ENCODE measurements at regions not wholly inside any gene's neighbourhood (a gene's known extent, or its start where the extent isn't known, plus 50 kb on each side); places are given as distances from the start of the nearest gene placed in this dataset.

DNA sequence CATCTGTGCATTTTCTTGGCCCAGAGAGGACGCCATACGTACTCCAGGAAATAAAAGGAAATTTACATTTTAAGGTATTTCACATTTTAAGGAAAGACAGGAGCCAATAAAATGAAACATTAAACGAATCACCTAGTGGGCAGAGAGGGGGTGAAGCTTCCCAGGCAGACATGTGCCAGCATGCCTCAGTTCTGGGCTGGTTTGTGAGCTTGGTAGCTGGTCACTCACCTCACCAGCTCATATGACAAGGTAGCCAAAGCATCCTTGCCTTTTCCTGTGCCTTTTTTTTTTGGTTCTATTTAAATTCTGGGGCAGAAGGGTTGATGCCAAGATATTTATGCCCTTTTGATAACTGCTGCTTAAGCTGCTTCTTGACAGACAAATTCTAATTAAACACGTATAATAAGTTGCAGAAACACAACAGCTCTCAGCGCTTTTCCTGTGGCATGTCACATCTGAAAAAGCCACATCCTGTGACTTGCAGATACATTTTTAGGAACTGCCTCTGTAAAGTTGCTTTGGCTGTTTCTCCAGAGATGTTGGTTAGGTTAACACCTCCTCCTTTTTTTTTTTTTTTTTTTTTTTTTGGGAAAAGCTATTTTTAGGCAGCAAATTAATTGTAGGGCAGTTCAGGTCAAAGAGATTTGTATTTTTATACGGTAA lies 218.6 kb downstream of the PDCD6IP start:
- no peak for DNase-seq (ENCODE audit: low read depth)

DNA sequence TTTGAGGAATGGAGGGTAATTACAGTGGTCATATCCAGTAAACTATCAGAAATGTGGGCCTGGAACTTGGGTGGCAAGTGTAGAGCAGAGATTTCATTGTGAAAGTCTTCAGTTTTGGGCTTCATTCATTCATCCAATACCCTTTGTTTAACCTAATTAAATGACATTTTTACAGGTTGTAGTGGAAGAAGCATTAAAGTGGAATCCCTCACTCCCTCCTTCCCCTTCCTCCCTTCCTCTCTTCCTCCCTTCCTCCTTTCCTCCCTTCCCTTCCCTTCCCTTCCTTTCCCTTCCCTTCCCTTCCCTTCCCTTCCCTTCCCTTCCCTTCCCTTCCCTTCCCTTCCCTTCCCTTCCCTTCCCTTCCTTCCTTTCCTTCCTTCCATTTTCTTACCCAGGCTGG lies 219.3 kb downstream of the PDCD6IP start:
- no peak overlapping the region for H3K4me3 ChIP-seq (ENCODE audit: low read depth, low read length)
- TF ChIP-seq, protein P1, sequence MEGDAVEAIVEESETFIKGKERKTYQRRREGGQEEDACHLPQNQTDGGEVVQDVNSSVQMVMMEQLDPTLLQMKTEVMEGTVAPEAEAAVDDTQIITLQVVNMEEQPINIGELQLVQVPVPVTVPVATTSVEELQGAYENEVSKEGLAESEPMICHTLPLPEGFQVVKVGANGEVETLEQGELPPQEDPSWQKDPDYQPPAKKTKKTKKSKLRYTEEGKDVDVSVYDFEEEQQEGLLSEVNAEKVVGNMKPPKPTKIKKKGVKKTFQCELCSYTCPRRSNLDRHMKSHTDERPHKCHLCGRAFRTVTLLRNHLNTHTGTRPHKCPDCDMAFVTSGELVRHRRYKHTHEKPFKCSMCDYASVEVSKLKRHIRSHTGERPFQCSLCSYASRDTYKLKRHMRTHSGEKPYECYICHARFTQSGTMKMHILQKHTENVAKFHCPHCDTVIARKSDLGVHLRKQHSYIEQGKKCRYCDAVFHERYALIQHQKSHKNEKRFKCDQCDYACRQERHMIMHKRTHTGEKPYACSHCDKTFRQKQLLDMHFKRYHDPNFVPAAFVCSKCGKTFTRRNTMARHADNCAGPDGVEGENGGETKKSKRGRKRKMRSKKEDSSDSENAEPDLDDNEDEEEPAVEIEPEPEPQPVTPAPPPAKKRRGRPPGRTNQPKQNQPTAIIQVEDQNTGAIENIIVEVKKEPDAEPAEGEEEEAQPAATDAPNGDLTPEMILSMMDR (conservative IDR thresholded peaks at IDR 0.05; ENCODE audit: low read depth, low read length), result no peak
- DNase-seq (ENCODE audit: low read depth), result no peak

More for the DNA sequence above, 218.6 kb downstream of the PDCD6IP start:
- TF ChIP-seq, protein P1 (conservative IDR thresholded peaks at IDR 0.05; ENCODE audit: low read depth, low read length), result no peak
- H3K4me3 ChIP-seq (ENCODE audit: low read depth, low read length), result no peak overlapping the region

DNA sequence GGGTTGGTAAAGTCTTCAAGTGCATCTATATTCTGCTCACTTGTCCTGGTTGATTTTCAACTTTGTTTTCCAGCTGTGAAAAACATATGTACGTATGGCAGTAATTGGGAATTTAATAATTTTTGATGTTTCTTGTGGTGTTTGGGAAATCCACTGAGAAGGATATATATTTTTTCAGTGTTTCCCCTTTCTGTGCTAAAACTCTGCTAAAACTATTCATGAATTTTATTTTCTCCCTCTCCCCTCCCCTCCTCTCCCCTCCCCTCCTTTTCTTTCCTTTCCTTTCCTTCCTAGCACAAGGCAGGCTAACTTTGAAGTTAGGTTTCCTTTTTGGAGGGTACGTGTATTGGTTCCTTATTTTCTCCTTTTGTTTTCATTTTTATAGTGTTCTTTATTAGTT lies 220.7 kb downstream of the PDCD6IP start:
- no peak overlapping the region for H3K4me3 ChIP-seq (ENCODE audit: low read depth, low read length)
- DNase-seq (ENCODE audit: low read depth), result no peak
- TF ChIP-seq, protein P1 (conservative IDR thresholded peaks at IDR 0.05; ENCODE audit: low read depth, low read length), result no peak

DNA sequence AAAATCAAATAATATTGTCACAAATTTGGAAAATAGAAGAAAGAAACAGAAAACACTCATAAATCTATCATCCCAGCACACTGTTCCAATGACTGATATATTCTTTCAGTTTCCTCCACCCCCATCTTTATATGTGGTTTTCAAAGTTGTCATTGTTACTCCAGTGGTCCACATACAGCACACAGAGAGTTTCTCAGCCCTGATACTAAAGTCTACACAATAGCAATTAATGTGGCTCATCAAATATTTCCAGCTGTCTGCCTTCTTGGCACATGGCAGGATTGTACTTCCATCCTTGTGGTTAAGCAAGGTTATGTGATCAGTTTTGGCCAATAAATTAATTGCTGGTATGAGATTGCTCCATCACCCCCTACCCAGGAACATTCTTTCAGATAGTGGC lies 221.7 kb downstream of the PDCD6IP start:
- DNase-seq (ENCODE audit: low read depth), result no peak
- H3K4me3 ChIP-seq (ENCODE audit: low read depth, low read length), result no peak overlapping the region
- TF ChIP-seq, protein P1 (conservative IDR thresholded peaks at IDR 0.05; ENCODE audit: low read depth, low read length), result no peak

DNA sequence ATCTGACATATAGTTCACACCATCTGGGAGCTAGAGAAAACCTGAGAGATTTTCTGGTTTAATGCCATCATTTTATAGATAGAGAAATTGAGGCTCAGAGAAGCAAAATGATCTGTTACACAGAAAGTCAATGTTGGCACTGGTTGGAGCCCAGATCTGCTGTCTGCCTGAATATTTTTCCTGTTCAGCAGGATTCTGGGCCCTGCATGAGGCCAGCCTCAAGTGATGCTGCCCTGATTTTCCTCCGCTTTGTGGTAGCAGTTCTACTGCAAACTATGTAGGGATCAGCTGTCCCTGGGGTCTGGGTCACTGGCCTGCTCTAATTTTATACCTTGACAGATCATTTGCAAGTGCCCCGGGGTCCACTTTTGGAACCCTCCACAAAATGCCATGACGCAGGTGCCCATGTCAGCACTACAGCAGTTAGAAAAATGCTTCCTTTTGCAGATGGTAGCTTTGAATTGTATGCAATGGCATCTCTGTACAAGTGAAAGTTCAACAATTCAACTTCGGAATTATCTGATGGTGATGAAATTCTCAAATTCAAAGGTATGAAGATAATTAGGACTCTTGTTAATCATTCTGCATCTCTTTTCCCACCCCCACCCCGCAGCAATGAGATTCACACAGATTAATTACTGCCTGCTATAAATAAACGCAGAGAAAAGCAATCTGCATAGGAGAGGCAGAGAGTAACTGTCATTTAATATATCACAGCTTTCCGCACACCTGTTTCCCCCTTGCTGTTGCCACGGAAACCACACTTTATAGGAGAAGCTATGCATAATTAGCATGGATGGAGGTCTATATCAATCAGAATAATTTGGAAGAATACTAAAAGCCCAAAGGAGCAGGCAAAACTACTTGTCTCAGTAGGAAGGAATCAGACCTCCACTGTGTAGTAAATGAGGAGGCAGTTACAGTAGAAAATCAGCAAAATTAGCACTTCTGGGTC lies 222.6 kb downstream of the PDCD6IP start:
- TF ChIP-seq, protein P1 (conservative IDR thresholded peaks at IDR 0.05; ENCODE audit: low read depth, low read length), result no peak
- H3K4me3 ChIP-seq (ENCODE audit: low read depth, low read length), result no peak overlapping the region
- DNase-seq (ENCODE audit: low read depth), result no peak

DNA sequence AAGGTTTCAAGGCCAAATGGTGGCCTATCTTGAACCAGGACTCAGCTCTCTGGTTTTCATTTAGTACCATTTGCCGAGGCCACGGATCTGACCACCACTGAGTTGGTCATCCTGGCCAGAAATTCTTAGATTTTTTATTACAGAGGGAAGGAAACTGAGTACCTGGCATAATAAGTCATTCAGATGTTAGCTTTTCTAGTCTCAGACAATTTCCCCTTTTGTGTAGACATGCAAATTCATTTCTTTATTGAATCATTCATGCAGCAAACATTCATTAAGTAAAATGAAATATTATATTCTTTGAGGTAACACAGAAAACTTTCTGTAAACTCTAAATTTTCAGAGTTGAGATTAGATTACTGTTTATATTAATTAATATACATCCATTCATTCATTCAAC lies 223.7 kb downstream of the PDCD6IP start:
- TF ChIP-seq, protein P1 (conservative IDR thresholded peaks at IDR 0.05; ENCODE audit: low read depth, low read length), result no peak
- DNase-seq (ENCODE audit: low read depth), result no peak
- no peak overlapping the region for H3K4me3 ChIP-seq (ENCODE audit: low read depth, low read length)
